ENCODE measurements at regions not wholly inside any gene's neighbourhood (a gene's known extent, or its start where the extent isn't known, plus 50 kb on each side); places are given as distances from the start of the nearest gene placed in this dataset.

GRCh38 chr14:87866116-87866515 lies 126.9 kb downstream of the GALC start:
- TF ChIP-seq EZH2 (IDR thresholded peaks at IDR 0.05; ENCODE audit: borderline replicate concordance, low read depth, low read length, severe bottlenecking) (no peak), POLR2A (IDR thresholded peaks at IDR 0.05; ENCODE audit: low read depth, low read length) (no peak), CTCF (IDR thresholded peaks at IDR 0.05; ENCODE audit: extremely low read depth in 1 of 2, insufficient read depth in 1 of 2, low read depth in 1 of 2, low read length in 2 of 2) (no peak)
